ENCODE measurements at regions not wholly inside any gene's neighbourhood (a gene's known extent, or its start where the extent isn't known, plus 50 kb on each side); places are given as distances from the start of the nearest gene placed in this dataset.
"Not testable (repeated sequence)": the region's sequence is repeated elsewhere in the genome, so short reads cannot be mapped to it uniquely, and the experiment has no call there.

GRCh38 chr10:28445516-28445915 lies 87.4 kb upstream of the WAC start:
- ATAC-seq: no peak
- no peak for DNase-seq

- DNase-seq (no peak), ATAC-seq (no peak)
Measured at GRCh38 chr10:28449382-28449781, 83.5 kb upstream of the WAC start.

- ATAC-seq (no peak), DNase-seq (no peak)
Measured at GRCh38 chr10:28449926-28450325, 83.0 kb upstream of the WAC start.

GRCh38 chr10:28453926-28454325 lies 79.0 kb upstream of the WAC start:
- no peak for DNase-seq
- no peak for ATAC-seq

GRCh38 chr10:28457110-28457509 lies 75.8 kb upstream of the WAC start:
- DNase-seq: no peak
- no peak for ATAC-seq

- ATAC-seq, DNase-seq: not testable (repeated sequence)
Measured at GRCh38 chr10:28457873-28458272, 75.0 kb upstream of the WAC start.

GRCh38 chr10:28459453-28460144 lies 73.3 kb upstream of the WAC start:
- DNase-seq: no peak
- no peak for ATAC-seq

GRCh38 chr10:28463141-28463540 lies 69.8 kb upstream of the WAC start:
- ATAC-seq: no peak
- no peak for DNase-seq

- DNase-seq: no peak
- no peak for ATAC-seq
Measured at GRCh38 chr10:28463676-28464395, 69.1 kb upstream of the WAC start.

- DNase-seq (no peak), ATAC-seq (no peak)
Measured at GRCh38 chr10:28467615-28468014, 65.3 kb upstream of the WAC start.

GRCh38 chr10:28468707-28469483 lies 64.0 kb upstream of the WAC start:
- DNase-seq: no peak

GRCh38 chr10:28470873-28471651 lies 61.9 kb upstream of the WAC start:
- no peak for DNase-seq
- ATAC-seq: no peak

More at GRCh38 chr10:28468707-28469483, 64.0 kb upstream of the WAC start:
- ATAC-seq: no peak

GRCh38 chr10:28471652-28472050 lies 61.3 kb upstream of the WAC start:
- DNase-seq: no peak
- ATAC-seq: no peak

GRCh38 chr10:28478646-28479045 lies 54.3 kb upstream of the WAC start:
- ATAC-seq (no peak), DNase-seq (no peak)

- no peak for DNase-seq
- no peak for ATAC-seq
Measured at GRCh38 chr10:28479425-28479865, 53.5 kb upstream of the WAC start.

- DNase-seq (no peak), ATAC-seq (no peak)
Measured at GRCh38 chr10:28479927-28480627, 52.8 kb upstream of the WAC start.

GRCh38 chr10:28480628-28480965 lies 52.3 kb upstream of the WAC start:
- ATAC-seq (no peak), DNase-seq (no peak)

GRCh38 chr10:28481346-28481745 lies 51.6 kb upstream of the WAC start:
- DNase-seq, ATAC-seq: not testable (repeated sequence)

GRCh38 chr10:28481968-28482367 lies 51.0 kb upstream of the WAC start:
- ATAC-seq (no peak), DNase-seq (no peak)

Measured in stimulated activated naive CD8-positive, alpha-beta T cell treated with anti-CD3 and anti-CD28 coated beads, Interleukin-15, Interleukin-2, amounts not matched to agents 100 U/mL and 50 U/mL, for 24 hours (primary cell).